Mesendoderm (in vitro differentiated cells): ENCODE measurements at regions not wholly inside any gene's neighbourhood (a gene's known extent, or its start where the extent isn't known, plus 50 kb on each side); places are given as distances from the start of the nearest gene placed in this dataset.

Source experiments
- DNase-seq: peaks from one replicate; pipeline ENCODE4 v3.0.0; 2013
- H2AK5ac ChIP-seq: 2 replicates; pipeline ENCODE4 v1.6.1; 2013; ENCODE audit warnings: low read length, inconsistent platforms
- H2BK120ac ChIP-seq: 2 replicates; pipeline ENCODE4 v1.6.1; 2013; ENCODE audit warnings: low read depth, mild to moderate bottlenecking, low read length, moderate library complexity, mixed read lengths
- H2BK15ac ChIP-seq: replicated peaks from 2 replicates; pipeline ENCODE4 v1.6.1; 2013; ENCODE audit warnings: low read depth, mild to moderate bottlenecking, moderate library complexity
- H2BK5ac ChIP-seq: 2 replicates; pipeline ENCODE4 v1.6.1; 2013; ENCODE audit warnings: low read length, inconsistent platforms
- H3K18ac ChIP-seq: 2 replicates; pipeline ENCODE4 v1.6.1; 2013; ENCODE audit warnings: mild to moderate bottlenecking, low read length, mixed read lengths
- H3K23ac ChIP-seq: one replicate; pipeline ENCODE4 v1.6.1; 2013; ENCODE audit warnings: low read length
- H3K27ac ChIP-seq: 2 replicates; pipeline ENCODE4 v1.5.1; 2013; ENCODE audit warnings: low read depth, mild to moderate bottlenecking, inconsistent platforms, low read length, moderate library complexity
- H3K27me3 ChIP-seq: 2 replicates; pipeline ENCODE4 v1.6.1; 2013; ENCODE audit warnings: low read length, control low read depth, mild to moderate bottlenecking, inconsistent platforms; ENCODE audit not compliant: insufficient read depth, poor library complexity
- H3K36me3 ChIP-seq: 2 replicates; pipeline ENCODE4 v1.6.1; 2013; ENCODE audit warnings: low read length, inconsistent platforms; ENCODE audit not compliant: control insufficient read depth, insufficient read depth
- H3K4ac ChIP-seq: one replicate; pipeline ENCODE4 v1.6.1; 2013; ENCODE audit warnings: low read depth, mild to moderate bottlenecking, low read length, moderate library complexity
- H3K4me1 ChIP-seq: 2 replicates; pipeline ENCODE4 v1.6.1; 2013; ENCODE audit warnings: low read depth, low read length, inconsistent platforms; ENCODE audit not compliant: control insufficient read depth
- H3K4me2 ChIP-seq: 2 replicates; pipeline ENCODE4 v1.6.1; 2013; ENCODE audit warnings: low read length
- H3K4me3 ChIP-seq: 2 replicates; pipeline ENCODE4 v1.5.1; 2013; ENCODE audit warnings: mild to moderate bottlenecking, low read length
- H3K56ac ChIP-seq: one replicate; pipeline ENCODE4 v1.6.1; 2013; ENCODE audit warnings: low read length
- H3K79me1 ChIP-seq: 2 replicates; pipeline ENCODE4 v1.6.1; 2013; ENCODE audit warnings: low read length, inconsistent platforms
- H3K79me2 ChIP-seq: 2 replicates; pipeline ENCODE4 v1.6.1; 2013; ENCODE audit warnings: mild to moderate bottlenecking, low read length; ENCODE audit not compliant: control insufficient read depth, insufficient read depth
- H3K9ac ChIP-seq: 2 replicates; pipeline ENCODE4 v1.6.1; 2013; ENCODE audit warnings: low read length, inconsistent platforms
- H4K5ac ChIP-seq: one replicate; pipeline ENCODE4 v1.6.1; 2013; ENCODE audit warnings: low read length
- H4K8ac ChIP-seq: one replicate; pipeline ENCODE4 v1.6.1; 2013; ENCODE audit warnings: low read depth, mild to moderate bottlenecking, control low read depth, low read length, moderate library complexity
- WGBS: extraction: QIAGEN DNeasy Blood & Tissue Kit; methylation state at CpG from one replicate; pipeline ENCODE4 v1.1.7; 2013; ENCODE audit warnings: low lambda C conversion rate, missing lambda C conversion rate; ENCODE audit not compliant: insufficient coverage; ENCODE audit errors: extremely low coverage; 5-methylcytosine and 5-hydroxymethylcytosine counted together

GRCh38 chr17:71360301-71360700 is 760.5 kb upstream of the SOX9 start:
- Histone ChIP-seq H3K4me3 (no peak overlapping the region), H3K36me3 (no peaks in the 10 kb centered on the region), H3K27ac (no peak overlapping the region), H3K23ac (no peak overlapping the region), H2BK5ac (no peak overlapping the region), H3K4me2 (no peak overlapping the region), H3K9ac (no peak overlapping the region), H2AK5ac (no peak overlapping the region), H2BK15ac (no peak overlapping the region), H3K27me3 (no peaks in the 10 kb centered on the region), H3K56ac (no peak overlapping the region), H3K4me1 (no peaks in the 10 kb centered on the region), H3K79me1 (no peaks in the 10 kb centered on the region), H4K5ac (no peak overlapping the region), H3K4ac (no peak overlapping the region), H3K79me2 (no peaks in the 10 kb centered on the region), H4K8ac (no peak overlapping the region), H3K18ac (no peak overlapping the region), H2BK120ac (no peak overlapping the region)
- DNase-seq: no peak
- WGBS: no CpG with 5 or more reads among the region's 3 CpGs

GRCh38 chr17:71361656-71362450 is 759.0 kb upstream of the SOX9 start:
- H3K36me3 ChIP-seq: no peaks in the 10 kb centered on the region
- no peak overlapping the region for H3K18ac ChIP-seq
- H3K79me1 ChIP-seq: no peaks in the 10 kb centered on the region
- H4K5ac ChIP-seq: no peak overlapping the region
- H3K4me2 ChIP-seq: no peak overlapping the region
- H2BK15ac ChIP-seq: no peak overlapping the region
- no peak for DNase-seq
- H3K9ac ChIP-seq: no peak overlapping the region
- no peak overlapping the region for H4K8ac ChIP-seq
- no peak overlapping the region for H3K23ac ChIP-seq
- no peak overlapping the region for H3K27ac ChIP-seq
- no peaks in the 10 kb centered on the region for H3K4me1 ChIP-seq
- no peak overlapping the region for H3K56ac ChIP-seq
- no peak overlapping the region for H3K4ac ChIP-seq
- no peaks in the 10 kb centered on the region for H3K79me2 ChIP-seq
- H3K27me3 ChIP-seq: no peaks in the 10 kb centered on the region
- no peak overlapping the region for H2BK5ac ChIP-seq
- H3K4me3 ChIP-seq: no peak overlapping the region
- H2BK120ac ChIP-seq: no peak overlapping the region
- H2AK5ac ChIP-seq: no peak overlapping the region
- WGBS: no CpG with 5 or more reads among the region's 7 CpGs

- H3K9ac ChIP-seq: no peak overlapping the region
- no peak overlapping the region for H2AK5ac ChIP-seq
- no peak overlapping the region for H3K18ac ChIP-seq
- H3K4me3 ChIP-seq: no peak overlapping the region
- no peaks in the 10 kb centered on the region for H3K79me2 ChIP-seq
- H3K27ac ChIP-seq: no peak overlapping the region
- no peak overlapping the region for H2BK5ac ChIP-seq
- no CpG with 5 or more reads among the region's 2 CpGs for WGBS
- no peak overlapping the region for H3K4ac ChIP-seq
- no peak overlapping the region for H3K4me2 ChIP-seq
- no peaks in the 10 kb centered on the region for H3K36me3 ChIP-seq
- DNase-seq: no peak
- no peak overlapping the region for H2BK120ac ChIP-seq
- H3K23ac ChIP-seq: no peak overlapping the region
- no peak overlapping the region for H3K56ac ChIP-seq
- H2BK15ac ChIP-seq: no peak overlapping the region
- no peaks in the 10 kb centered on the region for H3K79me1 ChIP-seq
- no peaks in the 10 kb centered on the region for H3K27me3 ChIP-seq
- no peaks in the 10 kb centered on the region for H3K4me1 ChIP-seq
- no peak overlapping the region for H4K5ac ChIP-seq
- H4K8ac ChIP-seq: no peak overlapping the region
Measured at GRCh38 chr17:71363661-71364060, 757.2 kb upstream of the SOX9 start.

- Histone ChIP-seq H2BK120ac (no peak overlapping the region), H3K79me1 (no peaks in the 10 kb centered on the region), H3K56ac (no peak overlapping the region), H3K27me3 (no peaks in the 10 kb centered on the region), H3K36me3 (no peaks in the 10 kb centered on the region), H2AK5ac (no peak overlapping the region), H3K23ac (no peak overlapping the region), H3K79me2 (no peaks in the 10 kb centered on the region), H3K18ac (no peak overlapping the region), H3K4me3 (no peak overlapping the region), H4K5ac (no peak overlapping the region), H4K8ac (no peak overlapping the region), H3K4me1 (no peaks in the 10 kb centered on the region), H2BK15ac (no peak overlapping the region), H3K4me2 (no peak overlapping the region), H3K4ac (no peak overlapping the region), H3K9ac (no peak overlapping the region), H3K27ac (no peak overlapping the region), H2BK5ac (no peak overlapping the region)
- no CpG with 5 or more reads among the region's 7 CpGs for WGBS
- DNase-seq: no peak
Measured at GRCh38 chr17:71371809-71372208, 749.0 kb upstream of the SOX9 start.

GRCh38 chr17:71375948-71376347 is 744.9 kb upstream of the SOX9 start:
- no CpG with 5 or more reads among the region's 1 CpG for WGBS
- H3K36me3 ChIP-seq: no peaks in the 10 kb centered on the region
- H2BK120ac ChIP-seq: no peak overlapping the region
- H4K5ac ChIP-seq: no peak overlapping the region
- H3K79me2 ChIP-seq: no peaks in the 10 kb centered on the region
- H3K23ac ChIP-seq: no peak overlapping the region
- H3K27ac ChIP-seq: no peak overlapping the region
- H3K9ac ChIP-seq: no peak overlapping the region
- no peaks in the 10 kb centered on the region for H3K79me1 ChIP-seq
- no peak overlapping the region for H2AK5ac ChIP-seq
- H2BK5ac ChIP-seq: no peak overlapping the region
- H2BK15ac ChIP-seq: no peak overlapping the region
- no peak overlapping the region for H4K8ac ChIP-seq
- no peak overlapping the region for H3K4me3 ChIP-seq
- no peak overlapping the region for H3K4ac ChIP-seq
- H3K4me1 ChIP-seq: no peaks in the 10 kb centered on the region
- no peaks in the 10 kb centered on the region for H3K27me3 ChIP-seq
- H3K56ac ChIP-seq: no peak overlapping the region
- H3K4me2 ChIP-seq: no peak overlapping the region
- no peak for DNase-seq
- no peak overlapping the region for H3K18ac ChIP-seq

GRCh38 chr17:71376933-71377332 is 743.9 kb upstream of the SOX9 start:
- H3K79me2 ChIP-seq: no peaks in the 10 kb centered on the region
- H2BK15ac ChIP-seq: no peak overlapping the region
- no peak overlapping the region for H3K9ac ChIP-seq
- no peak overlapping the region for H3K27ac ChIP-seq
- no peak overlapping the region for H3K4me3 ChIP-seq
- no peaks in the 10 kb centered on the region for H3K27me3 ChIP-seq
- H3K18ac ChIP-seq: no peak overlapping the region
- H4K8ac ChIP-seq: peak overlapping the region; percentile 56
- H3K4me1 ChIP-seq: no peaks in the 10 kb centered on the region
- no peak overlapping the region for H2AK5ac ChIP-seq
- H2BK120ac ChIP-seq: no peak overlapping the region
- no peak overlapping the region for H3K4ac ChIP-seq
- no peak overlapping the region for H4K5ac ChIP-seq
- DNase-seq: no peak
- H3K36me3 ChIP-seq: no peaks in the 10 kb centered on the region
- H3K79me1 ChIP-seq: no peaks in the 10 kb centered on the region
- WGBS: no CpG with 5 or more reads among the region's 6 CpGs
- H3K23ac ChIP-seq: no peak overlapping the region
- no peak overlapping the region for H2BK5ac ChIP-seq
- H3K4me2 ChIP-seq: no peak overlapping the region
- H3K56ac ChIP-seq: no peak overlapping the region
